GM12875 (cell line): ENCODE measurements at regions not wholly inside any gene's neighbourhood (a gene's known extent, or its start where the extent isn't known, plus 50 kb on each side); places are given as distances from the start of the nearest gene placed in this dataset.

Source experiments
- H3K4me3 ChIP-seq: one replicate; pipeline ENCODE4 v1.5.1; 2011; ENCODE audit warnings: low read depth, low read length, control low read depth
- CTCF ChIP-seq: IDR thresholded peaks from 2 replicates; pipeline ENCODE4 v1.5.1; 2011; ENCODE audit warnings: low read depth, mild to moderate bottlenecking, control low read depth, inconsistent platforms, low read length, moderate library complexity, borderline replicate concordance; ENCODE audit not compliant: insufficient read depth

GRCh38 chr2:157178874-157179273 is 78.6 kb upstream of the GALNT5 start:
- no peak overlapping the region for H3K4me3 ChIP-seq
- no peak for TF ChIP-seq CTCF

GRCh38 chr2:157179324-157180105 is 78.0 kb upstream of the GALNT5 start:
- TF ChIP-seq CTCF: no peak
- no peak overlapping the region for H3K4me3 ChIP-seq

GRCh38 chr2:157180359-157180758 is 77.1 kb upstream of the GALNT5 start:
- no peak overlapping the region for H3K4me3 ChIP-seq
- TF ChIP-seq CTCF: no peak

- TF ChIP-seq CTCF: no peak
- no peak overlapping the region for H3K4me3 ChIP-seq
Observed at GRCh38 chr2:157181234-157181633, 76.3 kb upstream of the GALNT5 start.

GRCh38 chr2:157182204-157182709 is 75.2 kb upstream of the GALNT5 start:
- no peak for TF ChIP-seq CTCF

GRCh38 chr2:157182834-157183396 is 74.6 kb upstream of the GALNT5 start:
- no peak for TF ChIP-seq CTCF
- no peak overlapping the region for H3K4me3 ChIP-seq

More at GRCh38 chr2:157182204-157182709, 75.2 kb upstream of the GALNT5 start:
- no peak overlapping the region for H3K4me3 ChIP-seq

GRCh38 chr2:157184161-157184895 is 73.2 kb upstream of the GALNT5 start:
- TF ChIP-seq CTCF: no peak
- no peak overlapping the region for H3K4me3 ChIP-seq
